ENCODE measurements at regions not wholly inside any gene's neighbourhood (a gene's known extent, or its start where the extent isn't known, plus 50 kb on each side); places are given as distances from the start of the nearest gene placed in this dataset.
"Not testable (repeated sequence)": the region's sequence is repeated elsewhere in the genome, so short reads cannot be mapped to it uniquely, and the experiment has no call there.

GRCh38 chr2:110391035-110391418, 81.6 kb downstream of the LIMS4 start:
- TF ChIP-seq EZH2 (IDR thresholded peaks at IDR 0.05; ENCODE audit: borderline replicate concordance, insufficient read depth, low read depth, low read length, poor library complexity, severe bottlenecking); CTCF (IDR thresholded peaks at IDR 0.05): not testable (repeated sequence)

Data from B cell (primary cell).